Esophagus squamous epithelium (tissue), 5 donors: ENCODE measurements at regions not wholly inside any gene's neighbourhood (a gene's known extent, or its start where the extent isn't known, plus 50 kb on each side); places are given as distances from the start of the nearest gene placed in this dataset.

Source experiments
- DNase-seq: peaks from one replicate; lab custom pipeline; 2025; lab: John Stamatoyannopoulos, UW
- H3K27ac ChIP-seq, 4 donors: fragments of 200-600 bp; sonication (generic); one replicate each; pipeline ENCODE4 v1.5.1; 2016 to 2019; ENCODE audit warnings: mild to moderate bottlenecking in 1 of 4
- H3K27me3 ChIP-seq, 4 donors: fragments of 200-600 bp; sonication (generic); 1 replicate in 3 of 4; 2 replicates in 1 of 4; pipeline versions ENCODE4 v1.5.1 to v1.6.0; 2017 to 2021; ENCODE audit warnings: antibody characterized with exemption in 1 of 4
- H3K36me3 ChIP-seq, 3 donors: fragments of 200-600 bp; sonication (generic); one replicate each; pipeline ENCODE4 v1.5.1; 2016 to 2019
- H3K4me1 ChIP-seq, 3 donors: fragments of 200-600 bp; sonication (generic); one replicate each; pipeline ENCODE4 v1.5.1; 2017 to 2019
- H3K4me3 ChIP-seq, 4 donors: fragments of 200-600 bp; sonication (generic); 1 replicate in 3 of 4; 2 replicates in 1 of 4; pipeline ENCODE4 v1.5.1; 2016 to 2019; ENCODE audit warnings: mild to moderate bottlenecking in 2 of 4, moderate library complexity in 1 of 4
- H3K9me3 ChIP-seq, 3 donors: fragments of 200-600 bp; sonication (generic); one replicate each; pipeline ENCODE4 v1.5.1; 2016 to 2019
- POLR2A ChIP-seq, 4 donors: fragments of 450-650 bp; IDR thresholded peaks; one replicate each; pipeline ENCODE4 v1.6.1; 2017; ENCODE audit warnings: antibody characterized with exemption in 4 of 4, mild to moderate bottlenecking in 4 of 4, moderate library complexity in 3 of 4
- WGBS, 2 donors: methylation state at CpG; one replicate each; pipeline ENCODE4 v1.1.5; 2018; 5-methylcytosine and 5-hydroxymethylcytosine counted together
- intact Hi-C: fragments of 100-400 bp; cut with DNase I; formaldehyde crosslinking; loops from one replicate; pipeline ENCODE4 v1.15.0; 2022
- TF ChIP-seq, protein P1 (sequence below), 6 experiments: fragments of 450-650 bp in 4 of 6; fragments of 200-600 bp in 2 of 6; sonication (generic) in 2 of 6; IDR thresholded peaks; one replicate each; pipeline ENCODE4 v1.5.1; 2016 to 2019; ENCODE audit warnings: antibody characterized with exemption in 6 of 6, mild to moderate bottlenecking in 4 of 6, moderate library complexity in 4 of 6
- donor health status: DM: yes; HTN: yes; CAD: no.

DNA sequence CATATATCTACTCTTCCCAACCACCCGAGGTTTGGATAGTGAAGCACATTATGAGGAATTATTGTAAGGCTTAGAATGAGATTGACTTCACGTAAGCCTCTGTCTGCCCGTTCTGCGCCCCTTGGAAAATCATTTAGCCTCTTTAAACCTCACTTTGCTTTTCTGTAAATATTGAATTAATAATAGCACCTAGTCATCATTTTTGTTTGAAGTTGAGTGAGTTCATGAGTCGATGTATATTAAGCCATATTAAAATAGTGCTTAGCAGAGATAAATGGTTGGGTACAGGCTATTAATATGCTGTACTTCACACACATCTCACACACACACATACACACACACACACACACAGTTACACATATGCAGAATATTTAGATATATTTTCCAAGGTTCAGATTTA lies 344.8 kb upstream of the EYS start:
- no peak for DNase-seq
- no peak for TF ChIP-seq POLR2A (IDR thresholded peaks at IDR 0.05)
- TF ChIP-seq, protein P1, sequence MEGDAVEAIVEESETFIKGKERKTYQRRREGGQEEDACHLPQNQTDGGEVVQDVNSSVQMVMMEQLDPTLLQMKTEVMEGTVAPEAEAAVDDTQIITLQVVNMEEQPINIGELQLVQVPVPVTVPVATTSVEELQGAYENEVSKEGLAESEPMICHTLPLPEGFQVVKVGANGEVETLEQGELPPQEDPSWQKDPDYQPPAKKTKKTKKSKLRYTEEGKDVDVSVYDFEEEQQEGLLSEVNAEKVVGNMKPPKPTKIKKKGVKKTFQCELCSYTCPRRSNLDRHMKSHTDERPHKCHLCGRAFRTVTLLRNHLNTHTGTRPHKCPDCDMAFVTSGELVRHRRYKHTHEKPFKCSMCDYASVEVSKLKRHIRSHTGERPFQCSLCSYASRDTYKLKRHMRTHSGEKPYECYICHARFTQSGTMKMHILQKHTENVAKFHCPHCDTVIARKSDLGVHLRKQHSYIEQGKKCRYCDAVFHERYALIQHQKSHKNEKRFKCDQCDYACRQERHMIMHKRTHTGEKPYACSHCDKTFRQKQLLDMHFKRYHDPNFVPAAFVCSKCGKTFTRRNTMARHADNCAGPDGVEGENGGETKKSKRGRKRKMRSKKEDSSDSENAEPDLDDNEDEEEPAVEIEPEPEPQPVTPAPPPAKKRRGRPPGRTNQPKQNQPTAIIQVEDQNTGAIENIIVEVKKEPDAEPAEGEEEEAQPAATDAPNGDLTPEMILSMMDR (IDR thresholded peaks at IDR 0.05), result no peak

DNA sequence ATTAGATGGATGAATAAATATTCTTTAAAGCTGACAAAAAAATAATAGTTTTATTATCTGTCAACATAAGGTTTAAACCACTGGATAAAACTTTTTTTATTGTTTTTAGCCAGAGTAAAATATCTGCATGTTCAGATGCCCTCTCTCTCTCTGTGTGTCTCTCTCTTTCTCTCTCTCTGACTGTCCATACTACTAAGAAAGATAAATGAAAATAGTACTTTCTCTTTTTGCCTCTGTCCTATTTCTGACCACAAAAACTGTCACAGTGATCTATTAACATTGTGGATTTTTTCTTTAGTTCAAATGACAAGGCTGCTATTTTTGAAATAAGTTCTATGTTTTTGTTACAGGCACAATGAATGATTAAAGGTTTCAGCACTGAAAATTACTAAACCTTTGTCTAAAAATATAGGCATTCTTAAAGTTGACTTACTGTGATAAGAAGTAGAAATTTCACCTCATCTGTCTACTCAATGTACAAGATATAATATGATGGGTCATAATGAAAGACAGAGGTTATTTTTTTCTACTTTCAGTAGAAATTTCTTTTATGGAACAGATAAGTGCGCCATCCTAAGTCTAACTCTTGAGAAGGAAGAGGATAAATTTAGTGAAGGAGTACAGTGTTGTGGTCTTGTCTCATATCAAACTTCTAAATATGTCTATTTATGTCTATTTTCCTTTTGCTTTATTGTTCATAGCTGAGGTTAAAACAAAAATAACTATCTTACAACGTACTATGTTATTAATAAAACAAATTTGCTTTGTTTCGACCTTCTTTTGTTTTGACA lies 341.9 kb upstream of the EYS start:
- H3K27ac ChIP-seq, result no peak overlapping the region
- H3K36me3 ChIP-seq, result no peaks in the 10 kb centered on the region
- no peaks in the 10 kb centered on the region for H3K27me3 ChIP-seq
- no peak overlapping the region for H3K4me3 ChIP-seq
- intact Hi-C loops, result no loop called here
- H3K9me3 ChIP-seq, result peaks cover 0 to 5% (median 0%) of the 10 kb centered on the region in 3 donors
- no peaks in the 10 kb centered on the region for H3K4me1 ChIP-seq
- no peak for DNase-seq
- 67 to 68% methylated on average over 3 of the region's 3 CpGs for WGBS, 2 donors
- TF ChIP-seq, protein P1 (IDR thresholded peaks at IDR 0.05), result no peak
- no peak for TF ChIP-seq POLR2A (IDR thresholded peaks at IDR 0.05)

More for the DNA sequence above, 344.8 kb upstream of the EYS start:
- Histone ChIP-seq H3K36me3 (no peaks in the 10 kb centered on the region), H3K27me3 (no peaks in the 10 kb centered on the region), H3K4me3 (no peak overlapping the region), H3K27ac (no peak overlapping the region), H3K4me1 (no peaks in the 10 kb centered on the region), H3K9me3 (no peaks in the 10 kb centered on the region)
- intact Hi-C loops, result no loop called here
- WGBS, 2 donors, result 71 to 77% methylated on average over 5 of the region's 5 CpGs

DNA sequence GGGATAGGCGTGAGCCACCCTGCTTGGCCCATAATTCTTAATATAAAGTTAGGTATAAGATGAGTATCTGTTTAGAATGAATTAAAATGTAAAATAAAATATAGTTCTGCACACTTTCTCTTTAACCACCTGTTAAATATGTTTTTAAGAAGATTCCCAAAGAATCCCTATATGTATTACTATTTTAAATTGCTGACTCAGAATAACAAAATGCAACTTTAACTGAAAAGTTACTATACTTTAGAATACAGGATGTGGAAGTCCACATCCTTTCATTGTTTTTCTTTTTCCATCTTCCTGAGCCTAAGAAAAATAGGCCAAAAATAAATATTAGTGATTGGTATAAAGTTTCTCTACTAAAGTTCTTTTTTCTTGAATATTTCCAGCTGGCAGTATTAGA lies 325.6 kb upstream of the EYS start:
- 44 to 56% methylated on average over 1 of the region's 1 CpG for WGBS, 2 donors
- DNase-seq, result no peak
- Histone ChIP-seq H3K36me3 (no peaks in the 10 kb centered on the region), H3K4me1 (no peaks in the 10 kb centered on the region), H3K4me3 (no peak overlapping the region), H3K27me3 (no peaks in the 10 kb centered on the region), H3K9me3 (no peaks in the 10 kb centered on the region), H3K27ac (no peak overlapping the region)
- TF ChIP-seq, protein P1 (IDR thresholded peaks at IDR 0.05), result no peak
- intact Hi-C loops, result no loop called here

DNA sequence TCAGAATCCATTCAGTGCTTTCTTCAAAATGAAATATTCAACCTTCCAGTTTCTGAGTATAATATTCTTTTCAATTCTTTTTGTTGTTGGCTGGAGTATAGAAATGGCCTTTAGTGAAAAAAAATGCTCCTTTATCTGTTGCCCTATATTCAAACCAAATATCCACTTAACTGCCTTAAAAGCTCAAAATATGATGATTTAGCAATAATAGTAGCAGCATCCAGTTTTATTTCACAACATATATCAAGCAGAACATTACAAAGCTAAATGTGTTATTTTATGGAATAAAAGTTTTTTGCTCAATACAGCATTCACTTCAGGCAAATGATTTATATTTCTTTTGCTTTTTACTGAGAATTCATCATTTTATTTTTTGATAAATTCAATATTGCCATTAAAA lies 322.4 kb upstream of the EYS start:
- TF ChIP-seq POLR2A (IDR thresholded peaks at IDR 0.05), result no peak
- TF ChIP-seq, protein P1 (IDR thresholded peaks at IDR 0.05), result no peak

DNA sequence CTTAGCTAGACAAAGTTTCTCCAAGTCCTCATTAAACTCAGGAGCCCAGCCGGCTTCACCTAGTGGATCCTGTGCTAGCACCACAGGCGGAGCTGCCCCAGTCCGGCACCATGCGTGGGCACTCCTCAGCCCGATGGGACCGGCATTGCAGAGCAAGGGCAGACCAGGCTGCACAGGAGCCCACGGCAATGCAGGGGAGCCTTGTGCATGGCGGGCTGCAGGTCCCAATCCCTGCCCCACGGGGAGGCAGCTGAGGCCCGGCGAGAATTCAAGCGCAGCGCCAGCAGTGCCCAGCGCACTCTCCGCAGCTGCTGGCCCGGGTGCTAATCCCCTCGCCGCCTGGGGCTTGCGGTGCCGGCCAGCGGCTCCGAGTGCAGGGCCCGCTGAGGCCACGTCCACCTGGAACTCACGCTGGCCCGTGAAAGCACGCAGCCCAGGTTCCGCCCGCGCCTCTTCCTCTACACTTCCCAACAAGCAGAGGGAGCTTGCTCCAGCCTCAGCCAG lies 292.3 kb upstream of the EYS start:
- WGBS, 2 donors, result 89% methylated on average over 4 of the region's 30 CpGs; no CpG with 5 or more reads in 1 of the 2 donors
- Histone ChIP-seq H3K4me1 (no peaks in the 10 kb centered on the region), H3K27ac (no peak overlapping the region), H3K27me3 (no peaks in the 10 kb centered on the region), H3K36me3 (no peaks in the 10 kb centered on the region), H3K9me3 (peaks cover 0 to 8% (median 8%) of the 10 kb centered on the region in 3 donors), H3K4me3 (no peak overlapping the region)
- intact Hi-C loops, result no loop called here
- TF ChIP-seq, protein P1 (IDR thresholded peaks at IDR 0.05), result no peak
- no peak for TF ChIP-seq POLR2A (IDR thresholded peaks at IDR 0.05)
- DNase-seq, result no peak

More for the DNA sequence above, 322.4 kb upstream of the EYS start:
- no peaks in the 10 kb centered on the region for H3K27me3 ChIP-seq
- no peaks in the 10 kb centered on the region for H3K9me3 ChIP-seq
- intact Hi-C loops, result no loop called here
- H3K27ac ChIP-seq, result no peak overlapping the region
- no peak for DNase-seq
- no peak overlapping the region for H3K4me3 ChIP-seq
- H3K36me3 ChIP-seq, result no peaks in the 10 kb centered on the region
- H3K4me1 ChIP-seq, result no peaks in the 10 kb centered on the region
